Gastrocnemius medialis (tissue), 4 donors: ENCODE measurements at regions not wholly inside any gene's neighbourhood (a gene's known extent, or its start where the extent isn't known, plus 50 kb on each side); places are given as distances from the start of the nearest gene placed in this dataset.

Source experiments
- CTCF ChIP-seq, 5 experiments: fragments of 450-650 bp in 3 of 5; fragments of 200-600 bp in 2 of 5; sonication (generic) in 2 of 5; IDR thresholded peaks in 4 of 5; conservative IDR thresholded peaks in 1 of 5; 1 replicate in 4 of 5; 2 replicates in 1 of 5; pipeline ENCODE4 v1.5.1; 2016 to 2019; ENCODE audit warnings: antibody characterized with exemption in 5 of 5, mild to moderate bottlenecking in 3 of 5, moderate library complexity in 3 of 5
- POLR2A ChIP-seq, 2 donors: fragments of 450-650 bp; IDR thresholded peaks; one replicate each; pipeline ENCODE4 v1.6.1; 2017; ENCODE audit warnings: antibody characterized with exemption in 2 of 2, mild to moderate bottlenecking in 2 of 2, moderate library complexity in 2 of 2

GRCh38 chr3:182220471-182220870 is 508.7 kb downstream of the SOX2 start:
- TF ChIP-seq CTCF (IDR thresholded peaks at IDR 0.05 in 4 of 5, conservative IDR thresholded peaks at IDR 0.05 in 1 of 5) = no peak
- TF ChIP-seq POLR2A (IDR thresholded peaks at IDR 0.05) = no peak
